ENCODE measurements at regions not wholly inside any gene's neighbourhood (a gene's known extent, or its start where the extent isn't known, plus 50 kb on each side); places are given as distances from the start of the nearest gene placed in this dataset.
A peak's percentile ranks its signal among the peaks of the same experiment; 100 is the strongest.

GRCh38 chr2:64328415-64328722, 125.6 kb upstream of the LGALSL start:
- no peak overlapping the region for H3K9ac ChIP-seq (ENCODE audit: insufficient read depth in 1 of 2, low read length in 2 of 2)
- peaks cover 2 to 24% (median 12%) of the 10 kb centered on the region in 5 donors for H3K4me1 ChIP-seq (ENCODE audit: control insufficient read depth in 5 of 5, insufficient read depth in 5 of 5, low read length in 5 of 5)
- no peaks in the 10 kb centered on the region for H3K9me3 ChIP-seq (ENCODE audit: control insufficient read depth in 4 of 4, insufficient read depth in 3 of 4, low read length in 3 of 4)
- ATAC-seq (ENCODE audit: insufficient read depth, low FRiP score) = no peak
- H3K36me3 ChIP-seq (ENCODE audit: control insufficient read depth in 4 of 4, insufficient read depth in 4 of 4, low read length in 4 of 4) = no peaks in the 10 kb centered on the region
- H3K4me3 ChIP-seq = no peak overlapping the region
- peak overlapping the region in 1 of 2 donors; percentile 3 for H3K27ac ChIP-seq (ENCODE audit: low read depth in 1 of 2, low read length in 1 of 2)
- no peak for TF ChIP-seq CTCF (IDR thresholded peaks at IDR 0.05; ENCODE audit: control extremely low read depth, extremely low read depth)
- no peak for DNase-seq
- 67 to 73% methylated on average over 8 of the region's 8 CpGs for WGBS, 2 donors
- no peaks in the 10 kb centered on the region for H3K27me3 ChIP-seq (ENCODE audit: control insufficient read depth in 3 of 3, insufficient read depth in 3 of 3, low read length in 2 of 3)

GRCh38 chr2:64328756-64329155, 125.2 kb upstream of the LGALSL start:
- H3K9me3 ChIP-seq (ENCODE audit: control insufficient read depth in 4 of 4, insufficient read depth in 3 of 4, low read length in 3 of 4) = no peaks in the 10 kb centered on the region
- no peak overlapping the region for H3K9ac ChIP-seq (ENCODE audit: insufficient read depth in 1 of 2, low read length in 2 of 2)
- no peak for DNase-seq
- TF ChIP-seq CTCF (IDR thresholded peaks at IDR 0.05; ENCODE audit: control extremely low read depth, extremely low read depth) = no peak
- WGBS, 2 donors = 84 to 93% methylated on average over 3 of the region's 3 CpGs
- H3K4me3 ChIP-seq = no peak overlapping the region
- H3K4me1 ChIP-seq (ENCODE audit: control insufficient read depth in 5 of 5, insufficient read depth in 5 of 5, low read length in 5 of 5) = peaks cover 2 to 24% (median 12%) of the 10 kb centered on the region in 5 donors
- no peak for ATAC-seq (ENCODE audit: insufficient read depth, low FRiP score)
- no peaks in the 10 kb centered on the region for H3K36me3 ChIP-seq (ENCODE audit: control insufficient read depth in 4 of 4, insufficient read depth in 4 of 4, low read length in 4 of 4)
- no peaks in the 10 kb centered on the region for H3K27me3 ChIP-seq (ENCODE audit: control insufficient read depth in 3 of 3, insufficient read depth in 3 of 3, low read length in 2 of 3)
- H3K27ac ChIP-seq (ENCODE audit: low read depth in 1 of 2, low read length in 1 of 2) = peak overlapping the region in 1 of 2 donors; percentile 0

- 27 to 53% methylated on average over 2 of the region's 2 CpGs for WGBS, 2 donors
- Histone ChIP-seq H3K36me3 (ENCODE audit: control insufficient read depth in 4 of 4, insufficient read depth in 4 of 4, low read length in 4 of 4) (no peaks in the 10 kb centered on the region), H3K4me1 (ENCODE audit: control insufficient read depth in 5 of 5, insufficient read depth in 5 of 5, low read length in 5 of 5) (peaks cover 2 to 24% (median 12%) of the 10 kb centered on the region in 5 donors), H3K4me3 (no peak overlapping the region), H3K9ac (ENCODE audit: insufficient read depth in 1 of 2, low read length in 2 of 2) (no peak overlapping the region), H3K9me3 (ENCODE audit: control insufficient read depth in 4 of 4, insufficient read depth in 3 of 4, low read length in 3 of 4) (no peaks in the 10 kb centered on the region), H3K27me3 (ENCODE audit: control insufficient read depth in 3 of 3, insufficient read depth in 3 of 3, low read length in 2 of 3) (no peaks in the 10 kb centered on the region), H3K27ac (ENCODE audit: low read depth in 1 of 2, low read length in 1 of 2) (peak overlapping the region; percentile 55 to 72)
- TF ChIP-seq CTCF (IDR thresholded peaks at IDR 0.05; ENCODE audit: control extremely low read depth, extremely low read depth) = no peak
- ATAC-seq (ENCODE audit: insufficient read depth, low FRiP score) = no peak
- peak in 1 of 3 donors; percentile 48 for DNase-seq
Measured at GRCh38 chr2:64329848-64330247, 124.1 kb upstream of the LGALSL start.
